ENCODE measurements at regions not wholly inside any gene's neighbourhood (a gene's known extent, or its start where the extent isn't known, plus 50 kb on each side); places are given as distances from the start of the nearest gene placed in this dataset.

GRCh38 chr16:86092586-86093480 lies 193.9 kb downstream of the IRF8 start:
- TF ChIP-seq CTCF (IDR thresholded peaks at IDR 0.05; ENCODE audit: low read depth, low read length, poor library complexity, severe bottlenecking) (no peak), EZH2phosphoT487 (IDR thresholded peaks at IDR 0.05; ENCODE audit: borderline replicate concordance, low read length) (no peak)

Measured in DOHH2 (cell line).